Ishikawa (cell line): ENCODE measurements at regions not wholly inside any gene's neighbourhood (a gene's known extent, or its start where the extent isn't known, plus 50 kb on each side); places are given as distances from the start of the nearest gene placed in this dataset.

Experiments
- CEBPB ChIP-seq: IDR thresholded peaks from 2 replicates; pipeline ENCODE4 v1.6.1; 2012
- CREB1 ChIP-seq: IDR thresholded peaks from 2 replicates; pipeline ENCODE4 v1.6.1; 2012; ENCODE audit warnings: low read depth
- EGR1 ChIP-seq: IDR thresholded peaks from 2 replicates; pipeline ENCODE4 v1.6.1; 2012
- EP300 ChIP-seq: IDR thresholded peaks from 2 replicates; pipeline ENCODE4 v1.6.1; 2012; ENCODE audit warnings: borderline replicate concordance
- FOXM1 ChIP-seq: IDR thresholded peaks from 2 replicates; pipeline ENCODE4 v1.6.1; 2012; ENCODE audit warnings: low read depth, borderline replicate concordance
- MAX ChIP-seq: IDR thresholded peaks from 2 replicates; pipeline ENCODE4 v1.6.1; 2012
- NFIC ChIP-seq: IDR thresholded peaks from 2 replicates; pipeline ENCODE4 v1.6.1; 2012
- RAD21 ChIP-seq: IDR thresholded peaks from 2 replicates; pipeline ENCODE4 v1.6.1; 2012; ENCODE audit warnings: low read depth
- REST ChIP-seq: IDR thresholded peaks from 2 replicates; pipeline ENCODE4 v1.6.1; 2012; ENCODE audit warnings: low read depth, mild to moderate bottlenecking
- TAF1 ChIP-seq: IDR thresholded peaks from 2 replicates; pipeline ENCODE4 v1.6.1; 2012; ENCODE audit warnings: low read depth, mild to moderate bottlenecking
- TCF12 ChIP-seq: IDR thresholded peaks from 2 replicates; pipeline ENCODE4 v1.6.1; 2012; ENCODE audit warnings: low read depth
- TEAD4 ChIP-seq: IDR thresholded peaks from 2 replicates; pipeline ENCODE4 v1.6.1; 2012
- USF1 ChIP-seq: IDR thresholded peaks from 2 replicates; pipeline ENCODE4 v1.6.1; 2012
- YY1 ChIP-seq: IDR thresholded peaks from 2 replicates; pipeline ENCODE4 v1.6.1; 2012; ENCODE audit warnings: low read depth
- ZBTB7A ChIP-seq: IDR thresholded peaks from 2 replicates; pipeline ENCODE4 v1.6.1; 2012; ENCODE audit warnings: low read depth

GRCh38 chr6:80969439-80969838, 783.0 kb downstream of the TENT5A start:
- TF ChIP-seq NFIC (no peak), RAD21 (no peak), REST (no peak), EGR1 (no peak), CEBPB (no peak), YY1 (no peak), TCF12 (no peak), EP300 (no peak), TAF1 (no peak), ZBTB7A (no peak), USF1 (no peak), TEAD4 (no peak), CREB1 (no peak), MAX (no peak), FOXM1 (no peak)

GRCh38 chr6:80967609-80968008, 784.9 kb downstream of the TENT5A start:
- no peak for TF ChIP-seq NFIC

- TF ChIP-seq USF1 (no peak), RAD21 (no peak), CREB1 (no peak), FOXM1 (no peak)
Observed at GRCh38 chr6:80962382-80962781, 790.1 kb downstream of the TENT5A start.

GRCh38 chr6:80961166-80961565, 791.3 kb downstream of the TENT5A start:
- TF ChIP-seq FOXM1 (no peak), TCF12 (no peak), CEBPB (no peak), YY1 (no peak), CREB1 (no peak), REST (no peak)

- no peak for TF ChIP-seq CEBPB
- TF ChIP-seq RAD21: no peak
- TF ChIP-seq EP300: no peak
- TF ChIP-seq NFIC: no peak
- no peak for TF ChIP-seq YY1
- no peak for TF ChIP-seq MAX
- no peak for TF ChIP-seq TEAD4
- no peak for TF ChIP-seq CREB1
- TF ChIP-seq TAF1: no peak
Observed at GRCh38 chr6:80959034-80959433, 793.4 kb downstream of the TENT5A start.

- TF ChIP-seq ZBTB7A (no peak), RAD21 (no peak), TEAD4 (no peak), TCF12 (no peak), NFIC (no peak), REST (no peak), CEBPB (no peak), EGR1 (no peak), CREB1 (no peak), FOXM1 (no peak), MAX (no peak), EP300 (no peak), TAF1 (no peak), YY1 (no peak), USF1 (no peak)
Observed at GRCh38 chr6:80956898-80957297, 795.6 kb downstream of the TENT5A start.
